Brain microvascular endothelial cell (primary cell): ENCODE measurements at regions not wholly inside any gene's neighbourhood (a gene's known extent, or its start where the extent isn't known, plus 50 kb on each side); places are given as distances from the start of the nearest gene placed in this dataset.
"Not testable (repeated sequence)": the region's sequence is repeated elsewhere in the genome, so short reads cannot be mapped to it uniquely, and the experiment has no call there.

Source experiments
- DNase-seq: peaks from one replicate; pipeline ENCODE4 v3.0.0-alpha.2; 2020
- H3K27ac ChIP-seq: fragments of 250-450 bp; sonication (Bioruptor Pico); 2 replicates; pipeline ENCODE4 v1.5.1; 2020; ENCODE audit warnings: mild to moderate bottlenecking, moderate library complexity
- H3K27me3 ChIP-seq: fragments of 250-450 bp; sonication (Bioruptor Pico); replicated peaks from 2 replicates; pipeline ENCODE4 v1.5.1; 2020; ENCODE audit warnings: mild to moderate bottlenecking
- H3K36me3 ChIP-seq: fragments of 250-450 bp; sonication (Bioruptor Pico); replicated peaks from 2 replicates; pipeline ENCODE4 v1.5.1; 2020; ENCODE audit warnings: mild to moderate bottlenecking
- H3K4me3 ChIP-seq: 2 replicates; pipeline ENCODE4 v1.5.1; 2011; ENCODE audit warnings: low read depth, mild to moderate bottlenecking, control low read depth, low read length, moderate library complexity
- in situ Hi-C: cut with HindIII; loops from 2 replicates; pipeline ENCODE4 v1.10.0; 2017; ENCODE audit warnings: low sequenced_read_pairs, low pct_ligation_motif_present
- TF ChIP-seq, protein P1 (sequence below): IDR thresholded peaks from 2 replicates; pipeline ENCODE4 v1.5.1; 2011; ENCODE audit warnings: low read depth, mild to moderate bottlenecking, moderate library complexity, low read length, control low read depth, inconsistent platforms; ENCODE audit errors: missing control alignments

DNA sequence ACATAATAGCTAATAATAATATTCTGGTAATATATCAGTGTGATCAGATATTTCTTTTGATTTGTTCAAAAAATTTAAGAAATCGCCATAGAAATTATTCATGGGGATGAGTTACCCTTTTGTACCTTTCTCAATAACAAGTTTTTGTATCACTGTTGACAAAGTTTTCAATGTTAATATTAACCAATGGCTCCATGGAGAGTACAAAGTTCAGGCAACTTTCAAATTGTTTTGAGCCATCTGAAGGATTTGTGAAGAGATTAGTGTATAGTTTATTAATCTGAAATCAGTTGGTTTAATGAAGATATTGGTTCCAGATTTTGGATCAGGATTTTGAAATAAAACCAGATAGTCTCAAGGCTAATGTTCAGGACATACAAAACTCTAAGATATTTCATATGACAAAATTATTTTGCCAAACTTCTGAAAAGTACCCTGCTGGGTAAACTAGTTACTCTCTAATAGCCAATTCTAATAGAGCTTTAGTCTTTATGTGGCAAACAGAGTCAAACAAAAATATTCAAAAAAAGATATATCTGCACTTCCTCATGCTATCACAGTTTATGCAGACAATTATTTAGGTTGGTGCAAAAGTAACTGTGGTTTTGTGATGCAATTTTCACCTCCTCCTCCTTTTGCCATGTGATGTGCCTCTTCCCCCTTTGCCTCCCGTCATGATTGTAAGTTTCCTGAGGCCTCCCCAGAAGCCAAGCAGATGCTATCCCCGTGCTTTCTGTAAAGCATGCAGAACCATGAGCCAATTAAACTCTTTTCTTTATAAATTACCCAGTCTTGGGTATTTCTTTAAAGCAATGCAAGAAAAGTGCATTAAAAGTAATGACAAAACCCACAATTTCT is 1105.0 kb downstream of the PLA2G4A start:
- Histone ChIP-seq H3K4me3 (no peak overlapping the region), H3K36me3 (no peaks in the 10 kb centered on the region), H3K27me3 (no peaks in the 10 kb centered on the region), H3K27ac (no peak overlapping the region)
- in situ Hi-C loops: no loop called here
- DNase-seq: no peak
- TF ChIP-seq, protein P1, sequence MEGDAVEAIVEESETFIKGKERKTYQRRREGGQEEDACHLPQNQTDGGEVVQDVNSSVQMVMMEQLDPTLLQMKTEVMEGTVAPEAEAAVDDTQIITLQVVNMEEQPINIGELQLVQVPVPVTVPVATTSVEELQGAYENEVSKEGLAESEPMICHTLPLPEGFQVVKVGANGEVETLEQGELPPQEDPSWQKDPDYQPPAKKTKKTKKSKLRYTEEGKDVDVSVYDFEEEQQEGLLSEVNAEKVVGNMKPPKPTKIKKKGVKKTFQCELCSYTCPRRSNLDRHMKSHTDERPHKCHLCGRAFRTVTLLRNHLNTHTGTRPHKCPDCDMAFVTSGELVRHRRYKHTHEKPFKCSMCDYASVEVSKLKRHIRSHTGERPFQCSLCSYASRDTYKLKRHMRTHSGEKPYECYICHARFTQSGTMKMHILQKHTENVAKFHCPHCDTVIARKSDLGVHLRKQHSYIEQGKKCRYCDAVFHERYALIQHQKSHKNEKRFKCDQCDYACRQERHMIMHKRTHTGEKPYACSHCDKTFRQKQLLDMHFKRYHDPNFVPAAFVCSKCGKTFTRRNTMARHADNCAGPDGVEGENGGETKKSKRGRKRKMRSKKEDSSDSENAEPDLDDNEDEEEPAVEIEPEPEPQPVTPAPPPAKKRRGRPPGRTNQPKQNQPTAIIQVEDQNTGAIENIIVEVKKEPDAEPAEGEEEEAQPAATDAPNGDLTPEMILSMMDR: no peak

DNA sequence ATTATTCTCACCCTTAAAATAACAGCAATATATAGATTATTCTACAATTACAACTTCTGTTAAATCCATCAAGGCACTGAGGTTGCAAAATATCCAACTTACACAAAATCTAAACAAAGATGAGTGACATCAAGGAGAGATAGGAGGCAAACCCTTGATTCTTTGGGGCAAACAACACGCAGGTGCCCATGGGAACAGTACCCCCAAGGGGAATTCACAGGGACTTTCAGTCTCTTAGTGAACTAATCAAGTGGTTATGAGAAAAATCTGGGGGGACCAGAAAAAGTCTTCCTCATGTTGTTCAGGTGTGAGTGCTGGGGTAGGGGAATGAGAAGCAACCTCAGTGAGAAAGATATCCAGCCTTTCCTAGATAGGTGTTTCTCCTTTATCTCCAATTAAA is 1107.9 kb downstream of the PLA2G4A start:
- H3K4me3 ChIP-seq: no peak overlapping the region
- in situ Hi-C loops: no loop called here
- no peak for DNase-seq
- no peaks in the 10 kb centered on the region for H3K36me3 ChIP-seq
- H3K27me3 ChIP-seq: no peaks in the 10 kb centered on the region
- TF ChIP-seq, protein P1: no peak
- no peak overlapping the region for H3K27ac ChIP-seq

DNA sequence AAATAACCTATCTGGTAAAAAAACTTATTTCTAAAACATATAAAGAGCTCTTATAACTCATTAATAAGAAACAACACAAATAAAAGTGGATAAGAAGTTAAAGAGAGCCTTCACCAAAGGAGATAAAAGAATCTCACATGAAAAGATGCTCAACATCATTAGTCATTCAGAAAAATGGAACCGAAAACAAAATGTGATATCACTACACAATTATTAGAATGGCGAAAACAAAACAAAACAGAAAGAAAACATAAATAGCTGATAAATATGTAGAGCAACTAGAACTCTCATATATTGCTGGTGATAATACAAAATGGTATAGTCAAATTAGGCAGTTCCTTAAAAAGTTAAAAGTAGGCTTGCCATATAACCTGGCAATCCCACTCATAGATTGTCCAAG is 1109.3 kb downstream of the PLA2G4A start:
- no peaks in the 10 kb centered on the region for H3K27me3 ChIP-seq
- no peak for DNase-seq
- in situ Hi-C loops: no loop called here
- H3K36me3 ChIP-seq: no peaks in the 10 kb centered on the region
- TF ChIP-seq, protein P1: no peak
- H3K4me3 ChIP-seq: no peak overlapping the region
- H3K27ac ChIP-seq: no peak overlapping the region

DNA sequence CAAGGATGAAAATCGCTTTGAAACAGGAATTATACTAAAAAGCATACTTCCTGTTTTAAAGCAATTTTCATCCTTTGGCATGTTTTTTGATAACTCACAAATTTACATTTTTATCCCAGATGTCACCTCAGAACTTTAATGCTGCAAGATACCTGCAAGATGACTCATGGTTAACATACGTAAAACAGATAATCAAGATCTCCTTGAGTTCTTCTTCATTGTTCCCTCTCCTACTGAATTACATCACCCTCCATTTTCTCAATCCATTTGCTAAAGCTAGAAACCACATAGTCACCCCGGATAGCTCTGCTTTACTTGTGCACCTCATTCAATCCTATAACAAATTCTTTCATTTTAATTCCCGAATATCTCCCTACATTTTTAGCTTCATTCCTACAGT is 1114.2 kb downstream of the PLA2G4A start:
- H3K27me3 ChIP-seq: no peaks in the 10 kb centered on the region
- no peak overlapping the region for H3K4me3 ChIP-seq
- TF ChIP-seq, protein P1: no peak

DNA sequence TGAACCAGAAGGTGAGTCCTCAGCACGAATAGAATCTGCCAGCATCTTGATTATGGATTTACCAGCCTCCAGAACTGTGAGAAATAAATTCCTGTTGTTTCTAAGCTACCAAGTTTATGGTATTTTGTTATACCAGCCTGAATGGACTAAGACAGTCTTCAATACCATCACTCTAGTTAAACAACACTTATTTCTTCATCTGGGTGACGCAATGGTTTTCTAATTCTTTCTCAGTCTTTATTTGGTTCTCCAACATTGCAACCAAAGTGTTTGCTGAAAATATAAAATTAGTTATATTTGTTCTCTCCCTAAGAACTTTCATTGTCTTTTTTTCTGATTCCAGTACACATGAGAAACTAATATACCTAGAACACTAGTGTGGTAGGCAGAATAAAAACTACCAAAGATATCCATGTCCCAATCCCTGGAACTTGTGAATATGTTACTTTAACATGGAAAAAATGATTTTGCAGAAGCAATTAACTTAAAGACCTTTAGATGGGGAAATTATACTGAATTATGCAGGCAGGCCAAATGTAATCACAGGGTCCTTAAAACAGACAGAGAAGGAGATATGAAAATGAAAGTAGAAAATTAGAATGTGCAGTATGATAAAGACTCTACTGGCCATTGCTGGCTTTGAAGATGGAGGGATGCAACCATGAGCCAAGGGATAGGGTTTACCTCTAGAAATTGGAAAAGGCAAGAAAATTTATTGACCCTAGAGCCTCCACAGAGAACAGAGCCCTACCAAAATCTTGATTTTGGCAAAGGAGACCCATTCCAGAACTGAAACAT is 1115.1 kb downstream of the PLA2G4A start:
- no peak overlapping the region for H3K27ac ChIP-seq
- TF ChIP-seq, protein P1: no peak
- no peak for DNase-seq

More for the DNA sequence above, 1114.2 kb downstream of the PLA2G4A start:
- no peaks in the 10 kb centered on the region for H3K36me3 ChIP-seq
- no peak overlapping the region for H3K27ac ChIP-seq
- in situ Hi-C loops: no loop called here
- no peak for DNase-seq

DNA sequence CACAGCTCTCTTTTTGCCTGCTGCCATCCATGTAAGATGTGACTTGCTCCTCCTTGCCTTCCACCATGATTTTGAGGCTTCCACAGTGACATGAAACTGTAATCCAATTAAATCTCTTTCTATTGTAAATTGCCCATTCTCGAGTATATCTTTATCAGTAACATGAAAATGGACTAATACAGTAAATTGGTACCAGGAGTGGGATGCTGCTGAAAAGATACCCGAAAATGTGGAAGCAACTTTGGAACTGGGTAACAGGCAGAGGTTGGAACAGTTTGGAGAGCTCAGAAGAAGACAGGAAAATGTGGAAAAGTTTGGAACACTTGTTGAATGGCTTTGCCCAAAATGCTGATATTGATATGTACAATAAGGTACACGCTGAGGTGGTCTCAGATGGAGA is 1117.9 kb downstream of the PLA2G4A start:
- in situ Hi-C loops, H3K27ac ChIP-seq, H3K27me3 ChIP-seq, H3K36me3 ChIP-seq, H3K4me3 ChIP-seq, DNase-seq: not testable (repeated sequence)

More for the DNA sequence above, 1115.1 kb downstream of the PLA2G4A start:
- in situ Hi-C loops: no loop called here
- Histone ChIP-seq H3K36me3 (no peaks in the 10 kb centered on the region), H3K4me3 (no peak overlapping the region), H3K27me3 (no peaks in the 10 kb centered on the region)
